GM12864 (cell line): ENCODE measurements at regions not wholly inside any gene's neighbourhood (a gene's known extent, or its start where the extent isn't known, plus 50 kb on each side); places are given as distances from the start of the nearest gene placed in this dataset.

Source experiments
- DNase-seq: peaks from one replicate; pipeline ENCODE4 v3.0.0-alpha.2; 2011; ENCODE audit warnings: low read depth
- H3K4me3 ChIP-seq: 2 replicates; pipeline ENCODE4 v1.5.1; 2011; ENCODE audit warnings: mild to moderate bottlenecking, low read depth, low read length, control low read depth
- CTCF ChIP-seq: IDR thresholded peaks from 2 replicates; pipeline ENCODE4 v1.5.1; 2011; ENCODE audit warnings: low read depth, mild to moderate bottlenecking, moderate library complexity, low read length, control low read depth, inconsistent platforms; ENCODE audit errors: missing control alignments

- no peak for TF ChIP-seq CTCF
- DNase-seq, result no peak
- H3K4me3 ChIP-seq, result no peak overlapping the region
These were observed 295.8 kb upstream of the IRX4 start for GRCh38 chr5:2178528-2178927.

- TF ChIP-seq CTCF, result no peak
- DNase-seq, result no peak
- no peak overlapping the region for H3K4me3 ChIP-seq
These were observed 295.3 kb upstream of the IRX4 start for GRCh38 chr5:2178071-2178477.

GRCh38 chr5:2177244-2177643 is 294.5 kb upstream of the IRX4 start:
- no peak for TF ChIP-seq CTCF
- H3K4me3 ChIP-seq, result no peak overlapping the region
- no peak for DNase-seq

- no peak for DNase-seq
- no peak overlapping the region for H3K4me3 ChIP-seq
- TF ChIP-seq CTCF, result no peak
These were observed 293.9 kb upstream of the IRX4 start for GRCh38 chr5:2176581-2176980.

- no peak for TF ChIP-seq CTCF
- no peak overlapping the region for H3K4me3 ChIP-seq
- DNase-seq, result no peak
These were observed 293.2 kb upstream of the IRX4 start for GRCh38 chr5:2175842-2176404.

GRCh38 chr5:2175041-2175440 is 292.3 kb upstream of the IRX4 start:
- TF ChIP-seq CTCF, result no peak
- DNase-seq, result no peak
- H3K4me3 ChIP-seq, result no peak overlapping the region

GRCh38 chr5:2174538-2174937 is 291.8 kb upstream of the IRX4 start:
- no peak for DNase-seq
- no peak for TF ChIP-seq CTCF
- H3K4me3 ChIP-seq, result no peak overlapping the region
